Umbilical cord (tissue), 1 donor: ENCODE measurements at regions not wholly inside any gene's neighbourhood (a gene's known extent, or its start where the extent isn't known, plus 50 kb on each side); places are given as distances from the start of the nearest gene placed in this dataset.
"Not testable (repeated sequence)": the region's sequence is repeated elsewhere in the genome, so short reads cannot be mapped to it uniquely, and the experiment has no call there.

Experiments used
- DNase-seq: peaks from one replicate; pipeline ENCODE4 v3.0.0-alpha.2; 2015; ENCODE audit warnings: low spot score

GRCh38 chr21:27796106-27796505 is 829.2 kb upstream of the ADAMTS5 start:
- DNase-seq = peak; percentile 50

DNA sequence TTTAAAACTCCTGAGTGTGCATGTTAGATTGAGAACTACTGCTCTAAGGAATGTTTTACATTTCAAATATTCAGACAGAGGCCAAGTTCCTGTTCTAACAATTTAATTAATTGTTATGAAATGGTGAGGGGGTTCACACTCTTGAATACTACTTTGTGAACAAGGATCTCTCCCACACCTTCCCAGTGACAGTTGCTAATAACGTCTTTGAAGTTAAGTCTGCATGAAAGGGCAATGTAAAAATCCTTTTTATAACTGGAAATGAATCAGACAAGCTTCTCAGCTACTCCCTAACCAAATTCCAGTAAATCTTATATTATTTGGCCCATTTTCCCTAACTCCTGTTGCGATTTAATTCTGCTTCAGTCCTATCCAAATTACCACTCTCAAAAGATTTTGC is 828.5 kb upstream of the ADAMTS5 start:
- DNase-seq = peak; percentile 80

- DNase-seq = no peak
Observed at GRCh38 chr21:27793901-27794300, 827.0 kb upstream of the ADAMTS5 start.

GRCh38 chr21:27787046-27787445 is 820.2 kb upstream of the ADAMTS5 start:
- no peak for DNase-seq

DNA sequence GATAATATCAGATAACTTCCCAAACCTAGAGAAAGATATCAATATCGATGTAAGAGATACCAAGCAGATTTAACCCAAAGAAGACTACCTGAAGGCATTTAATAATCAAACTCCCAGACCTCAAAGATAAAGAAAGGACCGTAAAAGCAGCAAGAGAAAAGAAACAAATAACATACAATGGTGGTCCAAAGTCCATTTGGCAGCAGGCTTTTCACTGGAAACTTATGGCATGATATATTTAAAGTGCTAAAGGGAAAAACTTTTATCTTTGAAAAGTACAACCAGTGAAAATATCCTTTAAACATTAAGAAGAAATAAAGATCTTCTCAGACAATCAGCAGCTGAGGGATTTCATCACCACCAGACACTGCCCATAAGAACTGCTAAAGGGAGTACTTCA is 812.7 kb upstream of the ADAMTS5 start:
- no peak for DNase-seq

DNA sequence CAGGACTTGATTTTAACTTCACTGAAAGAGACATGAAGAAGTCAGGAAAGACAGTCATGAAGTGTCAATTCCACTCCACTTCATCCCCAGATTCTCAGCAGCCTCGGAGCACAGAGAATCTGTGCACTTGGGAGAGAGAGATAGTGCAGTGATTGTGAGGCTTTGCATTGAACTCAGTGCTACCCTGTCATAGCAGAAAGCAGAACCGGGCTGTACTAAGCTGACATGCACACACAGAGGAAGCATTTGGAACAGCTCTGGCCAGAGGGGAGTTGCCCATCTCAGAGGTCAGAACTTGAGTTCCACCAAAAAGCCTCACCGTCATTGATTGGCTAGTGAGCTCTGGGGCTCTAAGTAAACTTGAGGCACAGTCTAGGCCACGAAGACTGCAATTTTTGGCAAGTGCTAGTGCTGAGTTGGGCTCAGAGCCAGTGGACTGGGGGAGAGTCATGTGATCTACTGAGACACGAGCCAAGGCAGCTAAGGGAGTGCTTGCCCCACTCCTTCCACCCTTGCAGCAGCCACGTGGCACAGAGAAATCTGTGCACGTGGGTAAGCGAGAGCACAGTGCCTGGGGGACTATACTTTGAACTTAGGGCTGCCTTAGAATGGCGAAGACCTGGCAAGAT is 810.2 kb upstream of the ADAMTS5 start:
- DNase-seq = peak; percentile 4

GRCh38 chr21:27772816-27773215 is 805.9 kb upstream of the ADAMTS5 start:
- no peak for DNase-seq

GRCh38 chr21:27771938-27772483 is 805.1 kb upstream of the ADAMTS5 start:
- DNase-seq = no peak

- no peak for DNase-seq
Observed at GRCh38 chr21:27769763-27770162, 802.9 kb upstream of the ADAMTS5 start.

GRCh38 chr21:27768046-27768637 is 801.3 kb upstream of the ADAMTS5 start:
- DNase-seq = not testable (repeated sequence)

DNA sequence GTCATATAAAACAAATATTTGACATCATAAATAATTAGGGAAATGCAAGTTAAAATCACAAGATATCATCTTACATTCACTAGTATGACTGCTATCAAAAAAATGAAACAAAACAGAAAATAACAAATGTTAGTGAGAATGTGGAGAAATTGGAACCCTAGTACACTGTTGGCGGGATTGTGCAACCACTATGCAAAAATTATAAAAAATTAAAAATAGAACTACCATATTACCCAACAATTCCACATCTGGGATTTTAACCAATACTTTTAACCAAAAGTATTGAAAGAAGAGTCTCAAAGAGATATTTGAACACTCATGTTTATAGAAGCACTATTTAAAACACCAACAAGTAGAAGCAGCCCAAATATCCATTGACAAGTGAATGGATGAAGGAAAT is 797.2 kb upstream of the ADAMTS5 start:
- no peak for DNase-seq

DNA sequence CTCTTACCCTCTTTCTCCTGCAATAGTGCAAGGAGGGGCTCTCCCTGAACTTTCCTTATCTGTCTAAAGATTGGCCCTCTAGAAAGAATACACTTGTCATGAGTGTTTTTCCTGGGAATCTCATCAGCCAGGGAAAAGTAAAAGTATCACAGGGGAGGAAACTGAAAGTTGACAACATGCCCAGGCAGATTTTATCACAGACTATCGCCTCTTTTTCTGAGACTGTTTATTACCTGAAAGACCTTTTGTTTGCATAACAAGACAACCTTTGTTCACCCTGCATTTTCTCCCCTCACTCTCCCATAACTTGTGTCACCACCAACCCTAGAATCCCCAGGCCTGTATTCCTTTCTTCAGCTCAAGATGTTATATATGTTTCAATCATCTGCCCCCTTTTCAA is 794.7 kb upstream of the ADAMTS5 start:
- DNase-seq = no peak

- DNase-seq = no peak
Observed at GRCh38 chr21:27759820-27760219, 792.9 kb upstream of the ADAMTS5 start.

- no peak for DNase-seq
Observed at GRCh38 chr21:27759091-27759659, 792.3 kb upstream of the ADAMTS5 start.

- DNase-seq = no peak
Observed at GRCh38 chr21:27756191-27756590, 789.3 kb upstream of the ADAMTS5 start.

DNA sequence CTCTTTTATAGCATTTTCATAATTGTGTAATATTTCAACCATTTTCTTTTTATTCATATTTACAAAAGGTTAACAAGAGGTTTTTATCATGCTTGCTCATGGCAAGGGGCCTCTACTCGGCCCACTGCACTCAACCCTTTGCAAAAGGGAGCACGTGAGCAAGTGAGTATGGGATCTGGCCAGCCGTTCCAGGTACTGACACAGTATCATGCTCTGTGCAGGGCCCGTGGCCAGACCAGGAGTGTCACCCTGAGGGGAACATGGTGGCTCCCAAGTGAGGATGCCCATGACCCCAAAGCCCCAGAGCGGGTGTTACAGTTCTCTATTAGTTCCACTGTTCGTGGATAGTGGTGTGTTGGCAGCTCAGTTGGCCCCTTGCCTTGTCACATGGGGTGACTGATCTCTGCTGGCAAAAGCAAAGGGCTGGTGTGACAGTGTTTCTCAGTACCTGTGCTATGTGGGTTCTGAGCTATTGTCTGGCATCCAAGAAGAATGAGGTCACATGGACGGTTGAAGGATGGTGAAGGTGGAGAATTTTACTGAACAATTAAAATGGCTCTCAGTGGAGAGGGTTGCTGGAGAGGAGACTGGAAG is 777.2 kb upstream of the ADAMTS5 start:
- no peak for DNase-seq

- no peak for DNase-seq
Observed at GRCh38 chr21:27741736-27742135, 774.8 kb upstream of the ADAMTS5 start.

DNA sequence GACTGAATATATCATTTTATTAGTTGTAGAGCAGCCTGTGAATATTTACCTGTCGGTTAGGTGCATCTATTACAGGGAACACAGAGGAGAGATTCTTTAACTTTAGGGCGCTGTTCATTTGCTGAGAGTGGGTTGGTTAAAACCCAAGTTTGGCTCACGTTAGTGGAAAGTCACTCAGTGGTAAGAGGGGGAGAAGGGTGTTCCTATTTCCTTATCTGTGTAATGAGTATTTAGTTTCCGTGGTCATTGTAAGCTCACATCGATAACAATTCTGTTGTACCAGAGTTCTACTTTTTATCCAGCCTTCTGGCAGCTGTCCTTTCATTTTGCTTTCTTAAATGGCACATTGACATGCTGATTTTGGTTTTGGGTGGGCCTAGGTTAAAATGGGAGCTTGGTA is 773.2 kb upstream of the ADAMTS5 start:
- peak; percentile 2 for DNase-seq

DNA sequence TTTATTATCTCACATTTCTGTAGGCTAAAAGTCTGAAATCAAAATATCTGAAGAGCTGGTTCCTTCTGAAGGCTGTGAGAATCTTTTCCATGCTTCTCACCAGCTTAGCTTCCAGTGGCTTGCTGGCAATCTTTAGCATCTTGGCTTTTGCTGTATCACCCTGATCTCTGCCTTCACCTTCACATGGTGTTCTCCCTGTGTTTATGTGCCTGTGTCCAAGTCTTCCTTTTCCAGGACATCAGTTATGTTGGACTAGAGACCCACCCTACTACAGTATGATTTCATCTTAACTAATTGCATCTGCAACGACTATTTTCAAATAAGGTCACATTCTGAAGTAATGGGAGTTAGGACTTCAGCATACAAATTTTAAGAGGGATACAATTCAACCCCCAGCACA is 772.3 kb upstream of the ADAMTS5 start:
- no peak for DNase-seq

- DNase-seq = no peak
Observed at GRCh38 chr21:27735699-27736098, 768.8 kb upstream of the ADAMTS5 start.

GRCh38 chr21:27734146-27734545 is 767.3 kb upstream of the ADAMTS5 start:
- DNase-seq = peak; percentile 5

DNA sequence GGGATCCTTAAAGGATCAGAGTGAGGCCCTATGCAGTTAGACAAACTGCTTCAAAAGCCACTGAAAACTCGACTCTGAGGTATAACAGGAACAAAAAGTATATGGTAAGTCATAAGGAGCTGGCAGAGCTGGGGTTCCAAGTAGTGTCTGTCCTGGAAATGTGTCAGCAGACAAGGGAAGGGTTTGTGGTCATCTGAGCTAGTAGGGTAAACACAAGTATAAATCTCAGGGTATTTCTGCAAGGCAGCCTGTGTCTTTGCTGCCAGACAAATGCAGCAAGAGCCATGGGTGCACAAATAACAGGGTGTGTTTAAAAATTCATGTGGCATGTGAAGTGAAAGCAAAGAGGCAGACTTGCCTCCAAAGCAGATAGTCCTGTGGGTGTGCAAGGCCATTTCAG is 759.0 kb upstream of the ADAMTS5 start:
- DNase-seq = no peak

DNA sequence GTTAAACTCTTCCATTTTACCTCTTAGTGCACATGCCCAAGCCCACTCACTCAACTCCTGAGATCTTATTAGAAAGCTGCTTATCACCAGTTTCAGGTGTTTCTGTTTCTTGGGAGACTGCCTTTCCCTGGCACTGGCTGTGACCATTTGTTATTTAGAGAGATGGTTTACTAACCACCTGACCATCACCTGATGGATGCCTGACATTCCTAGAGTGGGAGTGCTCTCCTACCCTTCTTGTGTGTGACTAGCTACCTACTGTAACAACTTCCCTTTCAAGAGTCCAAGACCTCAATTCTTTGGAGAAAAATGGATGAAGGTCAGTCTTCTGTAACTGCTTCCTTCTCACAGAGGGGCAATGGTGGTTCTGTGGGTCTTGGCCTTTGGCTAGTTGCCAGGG is 755.2 kb upstream of the ADAMTS5 start:
- DNase-seq = no peak
